ENCODE measurements at regions not wholly inside any gene's neighbourhood (a gene's known extent, or its start where the extent isn't known, plus 50 kb on each side); places are given as distances from the start of the nearest gene placed in this dataset.

DNA sequence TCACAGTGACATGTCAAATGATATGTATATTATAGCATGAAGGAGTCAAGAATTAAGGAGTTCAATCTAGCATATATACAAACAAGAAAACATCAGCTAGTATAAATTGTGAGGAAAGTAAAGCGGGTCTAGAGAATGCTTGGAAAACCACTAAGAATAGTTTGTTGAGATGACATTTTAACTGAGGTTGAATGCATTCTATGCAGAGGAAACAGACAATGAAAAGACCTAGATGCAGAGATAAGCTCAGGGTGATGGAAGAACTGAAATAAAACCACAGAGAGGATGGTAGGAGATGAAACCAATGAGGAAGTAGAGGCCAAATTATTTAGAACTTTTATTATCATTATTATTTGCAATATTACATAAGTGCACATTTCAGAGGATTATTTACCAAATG is 803.6 kb upstream of the FANCL start:
- intact Hi-C loops (cut with DNase I), result no loop called here

GRCh38 chr2:59041139-59041538 is 800.0 kb upstream of the FANCL start:
- no peak for DNase-seq
- Histone ChIP-seq H3K27me3 (no peaks in the 10 kb centered on the region), H3K4me3 (no peak overlapping the region), H3K9me3 (peaks cover 0 to 13% (median 0%) of the 10 kb centered on the region in 11 donors), H3K36me3 (no peaks in the 10 kb centered on the region), H3K4me1 (no peaks in the 10 kb centered on the region), H3K27ac (no peak overlapping the region)
- no peak for ATAC-seq
- intact Hi-C loops (cut with DNase I), result no loop called here
- TF ChIP-seq, protein P1, sequence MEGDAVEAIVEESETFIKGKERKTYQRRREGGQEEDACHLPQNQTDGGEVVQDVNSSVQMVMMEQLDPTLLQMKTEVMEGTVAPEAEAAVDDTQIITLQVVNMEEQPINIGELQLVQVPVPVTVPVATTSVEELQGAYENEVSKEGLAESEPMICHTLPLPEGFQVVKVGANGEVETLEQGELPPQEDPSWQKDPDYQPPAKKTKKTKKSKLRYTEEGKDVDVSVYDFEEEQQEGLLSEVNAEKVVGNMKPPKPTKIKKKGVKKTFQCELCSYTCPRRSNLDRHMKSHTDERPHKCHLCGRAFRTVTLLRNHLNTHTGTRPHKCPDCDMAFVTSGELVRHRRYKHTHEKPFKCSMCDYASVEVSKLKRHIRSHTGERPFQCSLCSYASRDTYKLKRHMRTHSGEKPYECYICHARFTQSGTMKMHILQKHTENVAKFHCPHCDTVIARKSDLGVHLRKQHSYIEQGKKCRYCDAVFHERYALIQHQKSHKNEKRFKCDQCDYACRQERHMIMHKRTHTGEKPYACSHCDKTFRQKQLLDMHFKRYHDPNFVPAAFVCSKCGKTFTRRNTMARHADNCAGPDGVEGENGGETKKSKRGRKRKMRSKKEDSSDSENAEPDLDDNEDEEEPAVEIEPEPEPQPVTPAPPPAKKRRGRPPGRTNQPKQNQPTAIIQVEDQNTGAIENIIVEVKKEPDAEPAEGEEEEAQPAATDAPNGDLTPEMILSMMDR (IDR thresholded peaks at IDR 0.05), result no peak
- WGBS, 2 donors, result 74 to 81% methylated on average over 4 of the region's 4 CpGs

More for the DNA sequence above, 803.6 kb upstream of the FANCL start:
- no peak for ATAC-seq
- 93 to 95% methylated on average over 1 of the region's 1 CpG for WGBS, 2 donors
- TF ChIP-seq, protein P1 (IDR thresholded peaks at IDR 0.05), result no peak
- no peaks in the 10 kb centered on the region for H3K9me3 ChIP-seq
- no peaks in the 10 kb centered on the region for H3K27me3 ChIP-seq
- DNase-seq, result no peak
- no peaks in the 10 kb centered on the region for H3K4me1 ChIP-seq
- H3K4me3 ChIP-seq, result no peak overlapping the region
- H3K36me3 ChIP-seq, result no peaks in the 10 kb centered on the region
- H3K27ac ChIP-seq, result no peak overlapping the region

DNA sequence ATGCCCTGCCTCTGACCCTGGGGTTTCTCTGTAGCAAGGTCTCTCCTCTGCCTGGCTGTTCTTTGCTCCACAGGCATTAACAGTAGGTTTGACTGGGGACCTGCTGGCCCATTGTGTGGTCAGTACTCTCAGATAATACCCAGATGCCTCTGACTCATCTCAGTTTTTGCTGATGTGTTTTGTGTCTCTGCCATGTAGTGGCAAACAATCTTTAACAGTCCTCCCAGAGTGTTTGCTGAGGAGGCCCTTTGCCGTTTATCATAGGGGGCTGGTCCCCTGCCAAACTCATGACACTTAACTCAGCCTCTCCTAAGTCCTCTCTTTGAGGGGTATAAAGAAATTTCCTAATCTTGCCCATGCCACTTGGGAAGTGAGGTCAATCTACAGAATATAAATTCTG is 793.7 kb upstream of the FANCL start:
- no peak overlapping the region for H3K27ac ChIP-seq
- no peak for DNase-seq
- no peaks in the 10 kb centered on the region for H3K4me1 ChIP-seq
- intact Hi-C loops (cut with DNase I), result no loop called here
- no peaks in the 10 kb centered on the region for H3K27me3 ChIP-seq
- WGBS, 2 donors, result 2 to 12% methylated on average over 1 of the region's 1 CpG
- peaks cover 0 to 13% (median 0%) of the 10 kb centered on the region in 11 donors for H3K9me3 ChIP-seq
- TF ChIP-seq, protein P1 (IDR thresholded peaks at IDR 0.05), result no peak
- no peak overlapping the region for H3K4me3 ChIP-seq
- no peak for ATAC-seq
- no peaks in the 10 kb centered on the region for H3K36me3 ChIP-seq

- H3K9me3 ChIP-seq, result peaks cover 0 to 13% (median 0%) of the 10 kb centered on the region in 11 donors
- H3K36me3 ChIP-seq, result no peaks in the 10 kb centered on the region
- intact Hi-C loops (cut with DNase I), result no loop called here
- DNase-seq, result no peak
- H3K27ac ChIP-seq, result no peak overlapping the region
- TF ChIP-seq, protein P1 (IDR thresholded peaks at IDR 0.05), result no peak
- H3K4me3 ChIP-seq, result no peak overlapping the region
- H3K4me1 ChIP-seq, result no peaks in the 10 kb centered on the region
- H3K27me3 ChIP-seq, result no peaks in the 10 kb centered on the region
- WGBS, 2 donors, result 58 to 73% methylated on average over 3 of the region's 3 CpGs
- ATAC-seq, result no peak
Observed at GRCh38 chr2:59034106-59034505, 793.0 kb upstream of the FANCL start.

All from heart right ventricle (tissue), 16 donors.